ENCODE measurements at regions not wholly inside any gene's neighbourhood (a gene's known extent, or its start where the extent isn't known, plus 50 kb on each side); places are given as distances from the start of the nearest gene placed in this dataset.

- no peak overlapping the region for H2AK5ac ChIP-seq (ENCODE audit: low read depth, low read length)
- dilution Hi-C loops (cut with HindIII; ENCODE audit: low sequenced_read_pairs, unreplicated experiment) (no loop called here), intact Hi-C loops (cut with micrococcal nuclease) (no loop called here), in situ Hi-C loops (cut with MboI; ENCODE audit: low sequenced_read_pairs) (no loop called here)
- H4K8ac ChIP-seq (ENCODE audit: low read depth in 2 of 2, low read length in 2 of 2): no peak overlapping the region
- TF ChIP-seq RCOR1 (IDR thresholded peaks at IDR 0.05; ENCODE audit: insufficient replicate concordance, low read length) (no peak), SMC3 (IDR thresholded peaks at IDR 0.05; ENCODE audit: low read depth, low read length) (no peak), MAZ (IDR thresholded peaks at IDR 0.05; ENCODE audit: borderline replicate concordance, low read depth, low read length) (no peak), CTCF (conservative IDR thresholded peaks at IDR 0.05; ENCODE audit: low read depth, low read length) (no peak), FOS (IDR thresholded peaks at IDR 0.05; ENCODE audit: low read depth, low read length) (no peak), USF2 (IDR thresholded peaks at IDR 0.05; ENCODE audit: low read depth, low read length) (no peak), NFE2L2 (IDR thresholded peaks at IDR 0.05; ENCODE audit: low read depth, low read length) (no peak), MAFK (IDR thresholded peaks at IDR 0.05; ENCODE audit: low read depth, low read length) (no peak), BHLHE40 (IDR thresholded peaks at IDR 0.05; ENCODE audit: low read depth, low read length) (no peak), RFX5 (IDR thresholded peaks at IDR 0.05; ENCODE audit: low read depth, low read length) (no peak), RAD21 (IDR thresholded peaks at IDR 0.05; ENCODE audit: low read length) (no peak), MXI1 (IDR thresholded peaks at IDR 0.05; ENCODE audit: borderline replicate concordance, low read depth, low read length) (no peak)
- TF ChIP-seq, protein P1, sequence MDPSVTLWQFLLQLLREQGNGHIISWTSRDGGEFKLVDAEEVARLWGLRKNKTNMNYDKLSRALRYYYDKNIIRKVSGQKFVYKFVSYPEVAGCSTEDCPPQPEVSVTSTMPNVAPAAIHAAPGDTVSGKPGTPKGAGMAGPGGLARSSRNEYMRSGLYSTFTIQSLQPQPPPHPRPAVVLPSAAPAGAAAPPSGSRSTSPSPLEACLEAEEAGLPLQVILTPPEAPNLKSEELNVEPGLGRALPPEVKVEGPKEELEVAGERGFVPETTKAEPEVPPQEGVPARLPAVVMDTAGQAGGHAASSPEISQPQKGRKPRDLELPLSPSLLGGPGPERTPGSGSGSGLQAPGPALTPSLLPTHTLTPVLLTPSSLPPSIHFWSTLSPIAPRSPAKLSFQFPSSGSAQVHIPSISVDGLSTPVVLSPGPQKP (IDR thresholded peaks at IDR 0.05; ENCODE audit: borderline replicate concordance, low read depth, low read length): no peak
- H3K4me2 ChIP-seq (ENCODE audit: low read depth, low read length): no peak overlapping the region
- no peak overlapping the region for H3K18ac ChIP-seq (ENCODE audit: low read depth, low read length)
- H4K20me1 ChIP-seq (ENCODE audit: insufficient read depth, low read length): no peaks in the 10 kb centered on the region
- H3K27me3 ChIP-seq (ENCODE audit: control insufficient read depth, insufficient read depth, low read length): no peaks in the 10 kb centered on the region
- no peak overlapping the region for H3K56ac ChIP-seq (ENCODE audit: extremely low read depth, insufficient read depth, low read length)
- no peak overlapping the region for H2BK20ac ChIP-seq (ENCODE audit: low read depth, low read length)
- no peak for DNase-seq
- ATAC-seq (ENCODE audit: low read depth): no peak
- no TSS peak for BruUV-seq (replicated peaks)
- no peak overlapping the region for H2AK9ac ChIP-seq (replicated peaks; ENCODE audit: low read depth, low read length, poor library complexity)
- no peak overlapping the region for H3K4ac ChIP-seq (ENCODE audit: low read depth, low read length)
- H2BK120ac ChIP-seq (ENCODE audit: low read depth, low read length): no peak overlapping the region
- H3K9me3 ChIP-seq (ENCODE audit: control insufficient read depth, insufficient read depth, low read length): no peaks in the 10 kb centered on the region
- no peak overlapping the region for H3K4me3 ChIP-seq (ENCODE audit: insufficient read depth, low read depth, low read length)
- CTCF ChIA-PET: interaction anchor here (0.9 kb wide), 1 partner anchor 27 kb away, joined by 3 read pairs; no protein-coding TSS in a partner anchor
- no peaks in the 10 kb centered on the region for H3K9me1 ChIP-seq (ENCODE audit: insufficient read depth, low read length)
- no peaks in the 10 kb centered on the region for H3K79me1 ChIP-seq (ENCODE audit: low read depth in 1 of 2, low read length in 2 of 2)
- no peak overlapping the region for H4K91ac ChIP-seq (ENCODE audit: insufficient read depth, low read depth, low read length)
- POLR2A ChIA-PET (ENCODE audit: unreplicated experiment): no interaction called here
- H3K9ac ChIP-seq (ENCODE audit: low read depth, low read length): no peak overlapping the region
- H3K4me1 ChIP-seq (ENCODE audit: control insufficient read depth, insufficient read depth, low read length): no peaks in the 10 kb centered on the region
- H4K5ac ChIP-seq (ENCODE audit: low read depth, low read length): no peak overlapping the region
- no peak overlapping the region for H3K27ac ChIP-seq (ENCODE audit: insufficient read depth, low read length)
- no peak overlapping the region for H2BK5ac ChIP-seq (ENCODE audit: low read depth, low read length, poor library complexity, severe bottlenecking)
- no CpG with 5 or more reads among the region's 3 CpGs for WGBS, 2 experiments (ENCODE audit: extremely low coverage in 2 of 2, insufficient read length in 1 of 2)
- no peak overlapping the region for H3K23ac ChIP-seq (ENCODE audit: low read depth, low read length)
- H3K36me3 ChIP-seq (ENCODE audit: control insufficient read depth, insufficient read depth, low read length): no peaks in the 10 kb centered on the region
- no peak overlapping the region for H2AFZ ChIP-seq (replicated peaks; ENCODE audit: low read length, poor library complexity)
- no peak overlapping the region for H2BK15ac ChIP-seq (ENCODE audit: low read depth, low read length)
- no peak overlapping the region for H3K14ac ChIP-seq (replicated peaks; ENCODE audit: low read depth, low read length)
Measured at GRCh38 chr12:84727961-84728360, 184.6 kb downstream of the SLC6A15 start.

All from IMR-90 (cell line).